Uterus (tissue), 2 donors: ENCODE measurements at regions not wholly inside any gene's neighbourhood (a gene's known extent, or its start where the extent isn't known, plus 50 kb on each side); places are given as distances from the start of the nearest gene placed in this dataset.

Source experiments
- POLR2A ChIP-seq, 2 donors: fragments of 450-650 bp; IDR thresholded peaks; one replicate each; pipeline ENCODE4 v1.6.1; 2016; ENCODE audit warnings: antibody characterized with exemption in 2 of 2, mild to moderate bottlenecking in 1 of 2, moderate library complexity in 1 of 2
- TF ChIP-seq, protein P1 (sequence below), 4 experiments: fragments of 200-600 bp in 2 of 4; fragments of 450-650 bp in 2 of 4; sonication (generic) in 2 of 4; IDR thresholded peaks; one replicate each; pipeline ENCODE4 v1.5.1; 2016 to 2019; ENCODE audit warnings: antibody characterized with exemption in 4 of 4, mild to moderate bottlenecking in 2 of 4, moderate library complexity in 1 of 4

- TF ChIP-seq POLR2A (IDR thresholded peaks at IDR 0.05) = no peak
- TF ChIP-seq, protein P1, sequence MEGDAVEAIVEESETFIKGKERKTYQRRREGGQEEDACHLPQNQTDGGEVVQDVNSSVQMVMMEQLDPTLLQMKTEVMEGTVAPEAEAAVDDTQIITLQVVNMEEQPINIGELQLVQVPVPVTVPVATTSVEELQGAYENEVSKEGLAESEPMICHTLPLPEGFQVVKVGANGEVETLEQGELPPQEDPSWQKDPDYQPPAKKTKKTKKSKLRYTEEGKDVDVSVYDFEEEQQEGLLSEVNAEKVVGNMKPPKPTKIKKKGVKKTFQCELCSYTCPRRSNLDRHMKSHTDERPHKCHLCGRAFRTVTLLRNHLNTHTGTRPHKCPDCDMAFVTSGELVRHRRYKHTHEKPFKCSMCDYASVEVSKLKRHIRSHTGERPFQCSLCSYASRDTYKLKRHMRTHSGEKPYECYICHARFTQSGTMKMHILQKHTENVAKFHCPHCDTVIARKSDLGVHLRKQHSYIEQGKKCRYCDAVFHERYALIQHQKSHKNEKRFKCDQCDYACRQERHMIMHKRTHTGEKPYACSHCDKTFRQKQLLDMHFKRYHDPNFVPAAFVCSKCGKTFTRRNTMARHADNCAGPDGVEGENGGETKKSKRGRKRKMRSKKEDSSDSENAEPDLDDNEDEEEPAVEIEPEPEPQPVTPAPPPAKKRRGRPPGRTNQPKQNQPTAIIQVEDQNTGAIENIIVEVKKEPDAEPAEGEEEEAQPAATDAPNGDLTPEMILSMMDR (IDR thresholded peaks at IDR 0.05) = no peak
Observed at GRCh38 chr6:23940466-23940865, 185.5 kb upstream of the NRSN1 start.
